ENCODE measurements at regions not wholly inside any gene's neighbourhood (a gene's known extent, or its start where the extent isn't known, plus 50 kb on each side); places are given as distances from the start of the nearest gene placed in this dataset.

DNA sequence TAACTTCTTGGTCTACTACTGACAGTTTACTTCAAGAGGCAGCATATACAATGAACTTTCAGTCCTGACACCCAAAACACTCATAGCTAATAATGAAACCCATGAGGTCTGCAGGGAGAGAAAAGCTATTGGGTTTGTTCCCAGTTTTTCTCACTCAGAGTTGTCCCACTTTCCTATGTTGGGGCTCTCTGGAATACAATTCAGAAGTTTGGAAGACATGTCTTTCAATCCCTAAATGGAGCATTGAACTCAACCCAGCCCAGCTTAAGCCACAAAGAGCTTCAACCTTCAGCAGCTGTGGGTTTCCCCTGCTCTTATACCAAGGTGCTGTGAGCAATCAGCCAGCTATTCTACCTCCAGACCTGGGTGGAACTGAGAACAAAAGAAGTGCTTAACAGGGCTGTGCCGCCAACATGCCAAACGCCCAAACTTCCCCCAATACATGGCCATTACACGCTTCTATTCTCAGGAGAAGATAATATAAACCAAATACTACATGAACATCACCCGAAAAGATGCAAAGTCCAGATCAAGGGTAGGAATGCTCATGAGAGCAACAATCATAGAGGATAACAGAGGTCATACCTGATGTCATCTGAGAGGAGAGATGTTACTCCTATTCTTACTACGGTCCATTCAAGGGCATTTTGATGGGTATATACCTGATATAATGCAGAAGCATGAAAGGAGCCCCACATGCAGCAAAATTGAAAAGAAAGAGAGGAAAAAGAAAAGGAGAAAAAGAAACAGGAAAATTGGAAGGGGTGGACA lies 131.2 kb upstream of the TGFBR2 start:
- Histone ChIP-seq H3K27me3 (ENCODE audit: control insufficient read depth in 2 of 2, insufficient read depth in 2 of 2, low read length in 2 of 2) (no peaks in the 10 kb centered on the region), H3K36me3 (replicated peaks in 1 of 2; ENCODE audit: control insufficient read depth in 1 of 2, insufficient read depth in 2 of 2, low read length in 2 of 2) (no peaks in the 10 kb centered on the region), H3K9ac (ENCODE audit: insufficient read depth, low read length, poor library complexity, severe bottlenecking) (no peak overlapping the region), H3K27ac (ENCODE audit: low read depth in 1 of 2, low read length in 2 of 2) (no peak overlapping the region), H2AFZ (ENCODE audit: insufficient read depth, low read depth, low read length, poor library complexity, severe bottlenecking) (no peak overlapping the region), H4K20me1 (ENCODE audit: insufficient read depth, low read length) (no peaks in the 10 kb centered on the region), H3K4me2 (replicated peaks; ENCODE audit: extremely low read depth, low read length, poor library complexity, severe bottlenecking) (no peak overlapping the region), H3K79me2 (ENCODE audit: insufficient read depth, low read length) (no peaks in the 10 kb centered on the region), H3K4me1 (ENCODE audit: control insufficient read depth in 1 of 2, insufficient read depth in 2 of 2, low read length in 2 of 2) (peaks cover 59 to 66% of the 10 kb centered on the region in 2 donors), H3K4me3 (replicated peaks in 1 of 3; ENCODE audit: low read depth in 2 of 3, low read length in 3 of 3) (no peak overlapping the region), H3K9me3 (replicated peaks in 1 of 2; ENCODE audit: control insufficient read depth in 1 of 2, insufficient read depth in 1 of 2, low read length in 2 of 2) (no peaks in the 10 kb centered on the region)
- intact Hi-C loops (cut with micrococcal nuclease), result loop anchor here in 1 of 2 donors (10.0 kb wide), 2 partner anchors 50 to 130 kb away; partner anchors contain the start of gene TGFBR2
- Mint-ChIP-seq H3K4me3 (no peak overlapping the region), H3K36me3 (no peaks in the 10 kb centered on the region), H3K27me3 (ENCODE audit: low read depth in 3 of 3) (no peaks in the 10 kb centered on the region), H3K27ac (peak overlapping the region in 3 of 7 donors; percentile 21 to 72 (median 23)), H3K4me1 (peaks cover 64% of the 10 kb centered on the region), H3K9me3 (peaks cover 0 to 2% (median 0%) of the 10 kb centered on the region in 7 donors)
- no CpG with 5 or more reads among the region's 5 CpGs for WGBS (ENCODE audit: insufficient coverage)
- DNase-seq, result no peak
- TF ChIP-seq, protein P1, sequence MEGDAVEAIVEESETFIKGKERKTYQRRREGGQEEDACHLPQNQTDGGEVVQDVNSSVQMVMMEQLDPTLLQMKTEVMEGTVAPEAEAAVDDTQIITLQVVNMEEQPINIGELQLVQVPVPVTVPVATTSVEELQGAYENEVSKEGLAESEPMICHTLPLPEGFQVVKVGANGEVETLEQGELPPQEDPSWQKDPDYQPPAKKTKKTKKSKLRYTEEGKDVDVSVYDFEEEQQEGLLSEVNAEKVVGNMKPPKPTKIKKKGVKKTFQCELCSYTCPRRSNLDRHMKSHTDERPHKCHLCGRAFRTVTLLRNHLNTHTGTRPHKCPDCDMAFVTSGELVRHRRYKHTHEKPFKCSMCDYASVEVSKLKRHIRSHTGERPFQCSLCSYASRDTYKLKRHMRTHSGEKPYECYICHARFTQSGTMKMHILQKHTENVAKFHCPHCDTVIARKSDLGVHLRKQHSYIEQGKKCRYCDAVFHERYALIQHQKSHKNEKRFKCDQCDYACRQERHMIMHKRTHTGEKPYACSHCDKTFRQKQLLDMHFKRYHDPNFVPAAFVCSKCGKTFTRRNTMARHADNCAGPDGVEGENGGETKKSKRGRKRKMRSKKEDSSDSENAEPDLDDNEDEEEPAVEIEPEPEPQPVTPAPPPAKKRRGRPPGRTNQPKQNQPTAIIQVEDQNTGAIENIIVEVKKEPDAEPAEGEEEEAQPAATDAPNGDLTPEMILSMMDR (IDR thresholded peaks at IDR 0.05), result no peak

DNA sequence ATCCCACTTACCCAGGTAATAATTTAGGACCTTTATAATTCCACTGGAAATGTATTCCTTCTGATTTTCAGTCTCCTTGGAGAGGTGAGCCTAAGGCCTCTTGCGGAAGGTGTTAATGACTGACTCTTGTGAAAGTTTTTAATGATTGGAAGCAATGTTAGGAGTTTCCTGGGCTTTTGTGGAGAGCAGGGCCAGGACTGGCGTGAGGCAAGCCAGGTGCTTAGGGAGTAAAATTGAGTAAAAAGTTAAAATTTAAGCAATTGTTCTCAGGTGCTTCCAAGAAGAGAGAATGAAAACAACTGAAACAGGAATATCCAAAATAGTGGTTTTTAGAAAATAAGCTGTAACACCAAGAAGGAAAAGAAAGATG lies 130.6 kb upstream of the TGFBR2 start:
- no peaks in the 10 kb centered on the region for H3K79me2 ChIP-seq (ENCODE audit: insufficient read depth, low read length)
- DNase-seq, result no peak
- H3K36me3 Mint-ChIP-seq, result no peaks in the 10 kb centered on the region
- no peaks in the 10 kb centered on the region for H3K27me3 ChIP-seq (ENCODE audit: control insufficient read depth in 2 of 2, insufficient read depth in 2 of 2, low read length in 2 of 2)
- H3K4me1 Mint-ChIP-seq, result peaks cover 60% of the 10 kb centered on the region
- H3K4me2 ChIP-seq (replicated peaks; ENCODE audit: extremely low read depth, low read length, poor library complexity, severe bottlenecking), result no peak overlapping the region
- H3K4me3 ChIP-seq (replicated peaks in 1 of 3; ENCODE audit: low read depth in 2 of 3, low read length in 3 of 3), result no peak overlapping the region
- H3K9me3 ChIP-seq (replicated peaks in 1 of 2; ENCODE audit: control insufficient read depth in 1 of 2, insufficient read depth in 1 of 2, low read length in 2 of 2), result no peaks in the 10 kb centered on the region
- no peaks in the 10 kb centered on the region for H3K27me3 Mint-ChIP-seq (ENCODE audit: low read depth in 3 of 3)
- H4K20me1 ChIP-seq (ENCODE audit: insufficient read depth, low read length), result no peaks in the 10 kb centered on the region
- TF ChIP-seq, protein P1 (IDR thresholded peaks at IDR 0.05), result no peak
- H3K9me3 Mint-ChIP-seq, result peaks cover 0 to 2% (median 0%) of the 10 kb centered on the region in 7 donors
- no peak overlapping the region for H3K9ac ChIP-seq (ENCODE audit: insufficient read depth, low read length, poor library complexity, severe bottlenecking)
- no peak overlapping the region for H2AFZ ChIP-seq (ENCODE audit: insufficient read depth, low read depth, low read length, poor library complexity, severe bottlenecking)
- H3K4me3 Mint-ChIP-seq, result no peak overlapping the region
- H3K4me1 ChIP-seq (ENCODE audit: control insufficient read depth in 1 of 2, insufficient read depth in 2 of 2, low read length in 2 of 2), result peaks cover 59 to 62% of the 10 kb centered on the region in 2 donors
- intact Hi-C loops (cut with micrococcal nuclease), result loop anchor here in 1 of 2 donors (10.0 kb wide), 2 partner anchors 51 to 129 kb away; partner anchors contain the start of gene TGFBR2
- no peaks in the 10 kb centered on the region for H3K36me3 ChIP-seq (replicated peaks in 1 of 2; ENCODE audit: control insufficient read depth in 1 of 2, insufficient read depth in 2 of 2, low read length in 2 of 2)
- no peak overlapping the region for H3K27ac ChIP-seq (ENCODE audit: low read depth in 1 of 2, low read length in 2 of 2)
- H3K27ac Mint-ChIP-seq, result peak overlapping the region in 2 of 7 donors; percentile 23 to 80
- 100% methylated on average over 1 of the region's 2 CpGs for WGBS (ENCODE audit: insufficient coverage)

Measured in CD14-positive monocyte (primary cell).